Stromal cell of bone marrow (primary cell): ENCODE measurements at regions not wholly inside any gene's neighbourhood (a gene's known extent, or its start where the extent isn't known, plus 50 kb on each side); places are given as distances from the start of the nearest gene placed in this dataset.

Experiments
- DNase-seq: peaks from one replicate; pipeline ENCODE4 v3.0.0-alpha.2; 2012; ENCODE audit warnings: low read depth

- no peak for DNase-seq
Measured at GRCh38 chr22:49604732-49605302, 222.9 kb downstream of the BRD1 start.

- no peak for DNase-seq
Measured at GRCh38 chr22:49603016-49603415, 224.7 kb downstream of the BRD1 start.

GRCh38 chr22:49602481-49602880 lies 225.2 kb downstream of the BRD1 start:
- DNase-seq = no peak

GRCh38 chr22:49601614-49602321 lies 225.9 kb downstream of the BRD1 start:
- no peak for DNase-seq

- no peak for DNase-seq
Measured at GRCh38 chr22:49600891-49601431, 226.7 kb downstream of the BRD1 start.

GRCh38 chr22:49600468-49600867 lies 227.2 kb downstream of the BRD1 start:
- no peak for DNase-seq

- DNase-seq = no peak
Measured at GRCh38 chr22:49599691-49600455, 227.8 kb downstream of the BRD1 start.

- no peak for DNase-seq
Measured at GRCh38 chr22:49599039-49599438, 228.6 kb downstream of the BRD1 start.

- DNase-seq = no peak
Measured at GRCh38 chr22:49598338-49598737, 229.3 kb downstream of the BRD1 start.

GRCh38 chr22:49597428-49598039 lies 230.1 kb downstream of the BRD1 start:
- no peak for DNase-seq

GRCh38 chr22:49595465-49596078 lies 232.1 kb downstream of the BRD1 start:
- no peak for DNase-seq

- DNase-seq = no peak
Measured at GRCh38 chr22:49594078-49594477, 233.6 kb downstream of the BRD1 start.

- no peak for DNase-seq
Measured at GRCh38 chr22:49593509-49593908, 234.2 kb downstream of the BRD1 start.

GRCh38 chr22:49592780-49593501 lies 234.7 kb downstream of the BRD1 start:
- DNase-seq = no peak

GRCh38 chr22:49590851-49591445 lies 236.7 kb downstream of the BRD1 start:
- no peak for DNase-seq

GRCh38 chr22:49590381-49590780 lies 237.3 kb downstream of the BRD1 start:
- DNase-seq = no peak

GRCh38 chr22:49589811-49590210 lies 237.9 kb downstream of the BRD1 start:
- DNase-seq = no peak

- no peak for DNase-seq
Measured at GRCh38 chr22:49589301-49589700, 238.4 kb downstream of the BRD1 start.

GRCh38 chr22:49588739-49589138 lies 238.9 kb downstream of the BRD1 start:
- DNase-seq = no peak

GRCh38 chr22:49587987-49588386 lies 239.7 kb downstream of the BRD1 start:
- DNase-seq = no peak

GRCh38 chr22:49587421-49587820 lies 240.3 kb downstream of the BRD1 start:
- no peak for DNase-seq
